HG02885 (cell line): ENCODE measurements at regions not wholly inside any gene's neighbourhood (a gene's known extent, or its start where the extent isn't known, plus 50 kb on each side); places are given as distances from the start of the nearest gene placed in this dataset.

ENCODE experiments used
- ATAC-seq: cut with Tn5 transposase; IDR thresholded peaks from one replicate; pipeline ENCODE4 v1.9.1; 2021; ENCODE audit warnings: mild to moderate bottlenecking; ENCODE audit not compliant: unreplicated experiment, poor library complexity

GRCh38 chr10:130986846-130987245, 324.7 kb downstream of the TCERG1L start:
- ATAC-seq: no peak

GRCh38 chr10:130987401-130987800, 324.1 kb downstream of the TCERG1L start:
- ATAC-seq: no peak

- no peak for ATAC-seq
Measured at GRCh38 chr10:130989670-130990232, 321.8 kb downstream of the TCERG1L start.

- ATAC-seq: no peak
Measured at GRCh38 chr10:130990486-130990885, 321.0 kb downstream of the TCERG1L start.

- no peak for ATAC-seq
Measured at GRCh38 chr10:130992802-130993523, 318.6 kb downstream of the TCERG1L start.

- ATAC-seq: no peak
Measured at GRCh38 chr10:130993612-130994011, 317.9 kb downstream of the TCERG1L start.

GRCh38 chr10:130994191-130994590, 317.3 kb downstream of the TCERG1L start:
- no peak for ATAC-seq

- no peak for ATAC-seq
Measured at GRCh38 chr10:130994845-130995244, 316.7 kb downstream of the TCERG1L start.

GRCh38 chr10:130997267-130998045, 314.1 kb downstream of the TCERG1L start:
- no peak for ATAC-seq

- no peak for ATAC-seq
Measured at GRCh38 chr10:130998046-130998435, 313.5 kb downstream of the TCERG1L start.

GRCh38 chr10:130998642-130999041, 312.9 kb downstream of the TCERG1L start:
- no peak for ATAC-seq

- ATAC-seq: no peak
Measured at GRCh38 chr10:130999376-131000202, 311.9 kb downstream of the TCERG1L start.

GRCh38 chr10:131000244-131000643, 311.3 kb downstream of the TCERG1L start:
- no peak for ATAC-seq

GRCh38 chr10:131000743-131001142, 310.8 kb downstream of the TCERG1L start:
- ATAC-seq: no peak

- no peak for ATAC-seq
Measured at GRCh38 chr10:131001438-131001837, 310.1 kb downstream of the TCERG1L start.

GRCh38 chr10:131002031-131002861, 309.3 kb downstream of the TCERG1L start:
- ATAC-seq: no peak

- no peak for ATAC-seq
Measured at GRCh38 chr10:131003455-131003854, 308.1 kb downstream of the TCERG1L start.

GRCh38 chr10:131004276-131004675, 307.2 kb downstream of the TCERG1L start:
- no peak for ATAC-seq

- ATAC-seq: no peak
Measured at GRCh38 chr10:131006458-131007256, 304.9 kb downstream of the TCERG1L start.
